ENCODE measurements at regions not wholly inside any gene's neighbourhood (a gene's known extent, or its start where the extent isn't known, plus 50 kb on each side); places are given as distances from the start of the nearest gene placed in this dataset.

GRCh38 chr3:86645756-86646155 is 345.2 kb downstream of the VGLL3 start:
- Histone ChIP-seq H3K9me2 (replicated peaks; ENCODE audit: insufficient read depth, low read length) (no peaks in the 10 kb centered on the region), H2AFZ (ENCODE audit: low read length) (no peak overlapping the region), H3K27me3 (ENCODE audit: low read length) (no peaks in the 10 kb centered on the region), H3K36me3 (ENCODE audit: insufficient read depth, low read length) (no peaks in the 10 kb centered on the region), H3K27ac (ENCODE audit: low read length) (no peak overlapping the region), H3K79me2 (ENCODE audit: low read length) (no peaks in the 10 kb centered on the region), H3K9me3 (ENCODE audit: low read length) (peaks cover 21% of the 10 kb centered on the region), H3K4me3 (ENCODE audit: low read length) (no peak overlapping the region), H4K20me1 (ENCODE audit: insufficient read depth, low read depth, low read length) (no peaks in the 10 kb centered on the region), H3K9ac (ENCODE audit: low read length) (no peak overlapping the region), H3K4me1 (ENCODE audit: low read length) (no peaks in the 10 kb centered on the region), H3K4me2 (ENCODE audit: low read depth, low read length, poor library complexity, severe bottlenecking) (no peak overlapping the region)
- DNase-seq: no peak

GRCh38 chr3:86634361-86634760 is 356.6 kb downstream of the VGLL3 start:
- H3K4me3 ChIP-seq (ENCODE audit: low read length): no peak overlapping the region
- H3K36me3 ChIP-seq (ENCODE audit: insufficient read depth, low read length): no peaks in the 10 kb centered on the region
- no peaks in the 10 kb centered on the region for H4K20me1 ChIP-seq (ENCODE audit: insufficient read depth, low read depth, low read length)
- no peaks in the 10 kb centered on the region for H3K9me2 ChIP-seq (replicated peaks; ENCODE audit: insufficient read depth, low read length)
- no peak overlapping the region for H3K27ac ChIP-seq (ENCODE audit: low read length)
- H3K27me3 ChIP-seq (ENCODE audit: low read length): no peaks in the 10 kb centered on the region
- H3K4me2 ChIP-seq (ENCODE audit: low read depth, low read length, poor library complexity, severe bottlenecking): no peak overlapping the region
- no peak overlapping the region for H3K9ac ChIP-seq (ENCODE audit: low read length)
- H3K9me3 ChIP-seq (ENCODE audit: low read length): peaks cover 5% of the 10 kb centered on the region
- no peak for DNase-seq
- no peaks in the 10 kb centered on the region for H3K4me1 ChIP-seq (ENCODE audit: low read length)
- H3K79me2 ChIP-seq (ENCODE audit: low read length): no peaks in the 10 kb centered on the region
- no peak overlapping the region for H2AFZ ChIP-seq (ENCODE audit: low read length)

DNA sequence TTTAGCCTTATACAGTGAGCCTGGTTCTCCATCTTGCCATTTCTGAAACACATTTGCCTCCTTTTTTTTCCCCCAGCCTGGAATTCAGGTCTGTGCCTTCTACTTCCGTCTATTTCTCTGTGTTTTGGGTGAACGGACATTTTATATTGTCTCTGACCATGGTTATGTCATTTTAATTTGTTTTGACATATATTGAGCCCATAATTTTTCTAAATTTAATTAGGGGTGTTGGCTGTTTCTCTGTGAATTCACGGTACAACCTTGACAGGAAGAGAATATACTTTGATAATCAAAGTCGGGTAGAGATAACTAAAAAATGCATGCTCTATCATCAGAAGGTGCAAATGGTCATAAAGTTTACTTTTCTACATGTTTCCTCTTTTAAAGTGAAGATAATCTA is 361.4 kb downstream of the VGLL3 start:
- Histone ChIP-seq H3K79me2 (ENCODE audit: low read length) (no peaks in the 10 kb centered on the region), H3K4me1 (ENCODE audit: low read length) (no peaks in the 10 kb centered on the region), H3K9me3 (ENCODE audit: low read length) (peaks cover 5% of the 10 kb centered on the region), H2AFZ (ENCODE audit: low read length) (no peak overlapping the region), H3K36me3 (ENCODE audit: insufficient read depth, low read length) (no peaks in the 10 kb centered on the region), H3K9ac (ENCODE audit: low read length) (no peak overlapping the region), H3K27me3 (ENCODE audit: low read length) (no peaks in the 10 kb centered on the region), H3K27ac (ENCODE audit: low read length) (no peak overlapping the region), H4K20me1 (ENCODE audit: insufficient read depth, low read depth, low read length) (no peaks in the 10 kb centered on the region), H3K4me2 (ENCODE audit: low read depth, low read length, poor library complexity, severe bottlenecking) (no peak overlapping the region), H3K9me2 (replicated peaks; ENCODE audit: insufficient read depth, low read length) (no peaks in the 10 kb centered on the region), H3K4me3 (ENCODE audit: low read length) (no peak overlapping the region)
- no peak for DNase-seq

- Histone ChIP-seq H3K9ac (ENCODE audit: low read length) (no peak overlapping the region), H3K79me2 (ENCODE audit: low read length) (no peaks in the 10 kb centered on the region), H3K27me3 (ENCODE audit: low read length) (no peaks in the 10 kb centered on the region), H3K4me2 (ENCODE audit: low read depth, low read length, poor library complexity, severe bottlenecking) (no peak overlapping the region), H3K9me2 (replicated peaks; ENCODE audit: insufficient read depth, low read length) (no peaks in the 10 kb centered on the region), H3K9me3 (ENCODE audit: low read length) (peaks cover 9% of the 10 kb centered on the region; the same call in 1 of the 2 replicates), H3K4me1 (ENCODE audit: low read length) (no peaks in the 10 kb centered on the region), H4K20me1 (ENCODE audit: insufficient read depth, low read depth, low read length) (no peaks in the 10 kb centered on the region), H2AFZ (ENCODE audit: low read length) (no peak overlapping the region), H3K27ac (ENCODE audit: low read length) (no peak overlapping the region), H3K36me3 (ENCODE audit: insufficient read depth, low read length) (no peaks in the 10 kb centered on the region), H3K4me3 (ENCODE audit: low read length) (no peak overlapping the region)
- DNase-seq: no peak
These were observed 366.8 kb downstream of the VGLL3 start for GRCh38 chr3:86624192-86624591.

GRCh38 chr3:86618706-86619105 is 372.2 kb downstream of the VGLL3 start:
- no peak overlapping the region for H3K9ac ChIP-seq (ENCODE audit: low read length)

GRCh38 chr3:86605166-86605565 is 385.8 kb downstream of the VGLL3 start:
- H3K79me2 ChIP-seq (ENCODE audit: low read length): no peaks in the 10 kb centered on the region
- H3K36me3 ChIP-seq (ENCODE audit: insufficient read depth, low read length): no peaks in the 10 kb centered on the region
- no peaks in the 10 kb centered on the region for H4K20me1 ChIP-seq (ENCODE audit: insufficient read depth, low read depth, low read length)
- H3K27me3 ChIP-seq (ENCODE audit: low read length): no peaks in the 10 kb centered on the region
- H3K27ac ChIP-seq (ENCODE audit: low read length): no peak overlapping the region
- no peak overlapping the region for H3K9ac ChIP-seq (ENCODE audit: low read length)
- no peak overlapping the region for H2AFZ ChIP-seq (ENCODE audit: low read length)
- no peak for DNase-seq
- no peak overlapping the region for H3K4me3 ChIP-seq (ENCODE audit: low read length)
- H3K9me2 ChIP-seq (replicated peaks; ENCODE audit: insufficient read depth, low read length): no peaks in the 10 kb centered on the region
- H3K4me2 ChIP-seq (ENCODE audit: low read depth, low read length, poor library complexity, severe bottlenecking): no peak overlapping the region
- H3K9me3 ChIP-seq (ENCODE audit: low read length): no peaks in the 10 kb centered on the region; the same call in none of the 2 replicates
- no peaks in the 10 kb centered on the region for H3K4me1 ChIP-seq (ENCODE audit: low read length)

More at GRCh38 chr3:86618706-86619105, 372.2 kb downstream of the VGLL3 start:
- peaks cover 14% of the 10 kb centered on the region for H3K9me3 ChIP-seq (ENCODE audit: low read length)
- H3K79me2 ChIP-seq (ENCODE audit: low read length): no peaks in the 10 kb centered on the region
- H3K27me3 ChIP-seq (ENCODE audit: low read length): no peaks in the 10 kb centered on the region
- no peak overlapping the region for H2AFZ ChIP-seq (ENCODE audit: low read length)
- H3K4me1 ChIP-seq (ENCODE audit: low read length): no peaks in the 10 kb centered on the region
- H3K9me2 ChIP-seq (replicated peaks; ENCODE audit: insufficient read depth, low read length): no peaks in the 10 kb centered on the region
- H3K4me2 ChIP-seq (ENCODE audit: low read depth, low read length, poor library complexity, severe bottlenecking): no peak overlapping the region
- no peak overlapping the region for H3K27ac ChIP-seq (ENCODE audit: low read length)
- no peaks in the 10 kb centered on the region for H3K36me3 ChIP-seq (ENCODE audit: insufficient read depth, low read length)
- H3K4me3 ChIP-seq (ENCODE audit: low read length): no peak overlapping the region
- DNase-seq: no peak
- H4K20me1 ChIP-seq (ENCODE audit: insufficient read depth, low read depth, low read length): no peaks in the 10 kb centered on the region

DNA sequence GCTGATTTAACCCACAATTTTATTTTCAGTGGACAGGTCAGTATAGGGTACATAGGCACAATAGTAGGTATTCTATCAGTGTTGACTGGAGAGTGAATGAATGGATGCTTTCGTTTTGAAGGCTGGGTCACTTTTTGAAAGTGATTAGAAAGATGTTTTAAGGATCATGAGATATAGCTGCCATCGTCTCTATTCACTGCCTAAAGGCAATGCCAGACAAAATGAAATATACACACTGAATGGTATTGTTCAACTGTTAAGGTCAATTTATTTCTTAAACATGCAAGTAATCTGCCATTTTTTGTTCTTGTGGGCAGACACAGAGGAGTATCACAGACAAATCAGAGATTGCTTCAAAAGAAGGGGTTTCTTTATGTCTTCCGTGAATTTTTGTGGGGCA is 395.3 kb downstream of the VGLL3 start:
- DNase-seq: no peak
- H3K4me2 ChIP-seq (ENCODE audit: low read depth, low read length, poor library complexity, severe bottlenecking): no peak overlapping the region
- H3K79me2 ChIP-seq (ENCODE audit: low read length): no peaks in the 10 kb centered on the region

GRCh38 chr3:86594838-86595237 is 396.1 kb downstream of the VGLL3 start:
- no peak overlapping the region for H3K9ac ChIP-seq (ENCODE audit: low read length)
- no peaks in the 10 kb centered on the region for H3K4me1 ChIP-seq (ENCODE audit: low read length)
- no peaks in the 10 kb centered on the region for H3K36me3 ChIP-seq (ENCODE audit: insufficient read depth, low read length)
- no peak overlapping the region for H3K4me3 ChIP-seq (ENCODE audit: low read length)
- H3K9me3 ChIP-seq (ENCODE audit: low read length): peaks cover 10% of the 10 kb centered on the region
- no peak for DNase-seq
- no peak overlapping the region for H2AFZ ChIP-seq (ENCODE audit: low read length)
- H3K27me3 ChIP-seq (ENCODE audit: low read length): no peaks in the 10 kb centered on the region
- H4K20me1 ChIP-seq (ENCODE audit: insufficient read depth, low read depth, low read length): no peaks in the 10 kb centered on the region
- H3K9me2 ChIP-seq (replicated peaks; ENCODE audit: insufficient read depth, low read length): no peaks in the 10 kb centered on the region
- H3K4me2 ChIP-seq (ENCODE audit: low read depth, low read length, poor library complexity, severe bottlenecking): no peak overlapping the region
- H3K79me2 ChIP-seq (ENCODE audit: low read length): no peaks in the 10 kb centered on the region
- H3K27ac ChIP-seq (ENCODE audit: low read length): no peak overlapping the region

More for the DNA sequence above, 395.3 kb downstream of the VGLL3 start:
- no peak overlapping the region for H3K9ac ChIP-seq (ENCODE audit: low read length)
- H2AFZ ChIP-seq (ENCODE audit: low read length): no peak overlapping the region
- H4K20me1 ChIP-seq (ENCODE audit: insufficient read depth, low read depth, low read length): no peaks in the 10 kb centered on the region
- no peaks in the 10 kb centered on the region for H3K36me3 ChIP-seq (ENCODE audit: insufficient read depth, low read length)
- H3K4me3 ChIP-seq (ENCODE audit: low read length): no peak overlapping the region
- H3K27ac ChIP-seq (ENCODE audit: low read length): no peak overlapping the region
- H3K9me2 ChIP-seq (replicated peaks; ENCODE audit: insufficient read depth, low read length): no peaks in the 10 kb centered on the region
- H3K9me3 ChIP-seq (ENCODE audit: low read length): peaks cover 10% of the 10 kb centered on the region
- no peaks in the 10 kb centered on the region for H3K4me1 ChIP-seq (ENCODE audit: low read length)
- H3K27me3 ChIP-seq (ENCODE audit: low read length): no peaks in the 10 kb centered on the region

- Histone ChIP-seq H3K4me1 (ENCODE audit: low read length) (no peaks in the 10 kb centered on the region), H3K9ac (ENCODE audit: low read length) (no peak overlapping the region), H3K27ac (ENCODE audit: low read length) (no peak overlapping the region), H3K4me3 (ENCODE audit: low read length) (no peak overlapping the region), H3K79me2 (ENCODE audit: low read length) (no peaks in the 10 kb centered on the region), H3K27me3 (ENCODE audit: low read length) (no peaks in the 10 kb centered on the region), H3K9me3 (ENCODE audit: low read length) (peaks cover 42% of the 10 kb centered on the region), H3K36me3 (ENCODE audit: insufficient read depth, low read length) (no peaks in the 10 kb centered on the region), H2AFZ (ENCODE audit: low read length) (no peak overlapping the region), H3K9me2 (replicated peaks; ENCODE audit: insufficient read depth, low read length) (no peaks in the 10 kb centered on the region), H3K4me2 (ENCODE audit: low read depth, low read length, poor library complexity, severe bottlenecking) (no peak overlapping the region), H4K20me1 (ENCODE audit: insufficient read depth, low read depth, low read length) (no peaks in the 10 kb centered on the region)
- DNase-seq: no peak
These were observed 412.9 kb downstream of the VGLL3 start for GRCh38 chr3:86578071-86578470.
